Liver (tissue), 3 donors: ENCODE measurements at regions not wholly inside any gene's neighbourhood (a gene's known extent, or its start where the extent isn't known, plus 50 kb on each side); places are given as distances from the start of the nearest gene placed in this dataset.

Source experiments
- CTCF ChIP-seq: fragments of 150-350 bp; IDR thresholded peaks from 2 replicates; pipeline ENCODE4 v1.5.1; 2017; ENCODE audit warnings: improper control_type of control experiment, low read depth, low read length; ENCODE audit not compliant: missing input control
- EGR1 ChIP-seq, 2 donors: IDR thresholded peaks; 2 replicates each; pipeline ENCODE4 v1.6.1; 2016 to 2018; ENCODE audit warnings: antibody characterized with exemption in 2 of 2, low read depth in 2 of 2
- GABPA ChIP-seq, 2 donors: IDR thresholded peaks in 1 of 2; conservative IDR thresholded peaks in 1 of 2; 2 replicates each; pipeline ENCODE4 v1.6.1; 2016; ENCODE audit warnings: antibody characterized with exemption in 2 of 2, mild to moderate bottlenecking in 1 of 2, moderate library complexity in 1 of 2
- ZBTB33 ChIP-seq: IDR thresholded peaks from 2 replicates; pipeline ENCODE4 v1.6.1; 2016; ENCODE audit warnings: antibody characterized with exemption
- donor health status: healthy.
- donor health status: healthy.

GRCh38 chr21:18030248-18030647 is 211.1 kb upstream of the C21orf91 start:
- no peak for TF ChIP-seq CTCF
- no peak for TF ChIP-seq GABPA (IDR thresholded peaks at IDR 0.05 in 1 of 2, conservative IDR thresholded peaks at IDR 0.05 in 1 of 2)
- TF ChIP-seq ZBTB33, result no peak
- TF ChIP-seq EGR1 (IDR thresholded peaks at IDR 0.05; ENCODE audit: low read depth in 2 of 2), result no peak
